Retinal pigment epithelial cell (primary cell): ENCODE measurements at regions not wholly inside any gene's neighbourhood (a gene's known extent, or its start where the extent isn't known, plus 50 kb on each side); places are given as distances from the start of the nearest gene placed in this dataset.
A peak's percentile ranks its signal among the peaks of the same experiment; 100 is the strongest.

Source experiments
- DNase-seq: peaks from one replicate; pipeline ENCODE4 v3.0.0-alpha.2; 2010; ENCODE audit warnings: low read depth
- H3K4me3 ChIP-seq: 2 replicates; pipeline ENCODE4 v1.5.1; 2011; ENCODE audit warnings: mild to moderate bottlenecking, low read length, control low read depth, moderate library complexity
- CTCF ChIP-seq: conservative IDR thresholded peaks from 2 replicates; pipeline ENCODE4 v1.5.1; 2011; ENCODE audit warnings: low read depth, low read length, control low read depth, inconsistent platforms

- no peak overlapping the region for H3K4me3 ChIP-seq
- DNase-seq: no peak
- TF ChIP-seq CTCF: no peak
These were observed 120.0 kb upstream of the ST8SIA2 start for GRCh38 chr15:92273723-92274122.

- DNase-seq: no peak
- H3K4me3 ChIP-seq: no peak overlapping the region
- peak; percentile 47 for TF ChIP-seq CTCF
These were observed 115.9 kb upstream of the ST8SIA2 start for GRCh38 chr15:92277776-92278175.

GRCh38 chr15:92283813-92284212 is 109.9 kb upstream of the ST8SIA2 start:
- TF ChIP-seq CTCF: no peak
- no peak for DNase-seq
- no peak overlapping the region for H3K4me3 ChIP-seq

- no peak overlapping the region for H3K4me3 ChIP-seq
- DNase-seq: no peak
- TF ChIP-seq CTCF: no peak
These were observed 104.9 kb upstream of the ST8SIA2 start for GRCh38 chr15:92288755-92289154.

GRCh38 chr15:92289733-92290132 is 103.9 kb upstream of the ST8SIA2 start:
- TF ChIP-seq CTCF: no peak
- no peak overlapping the region for H3K4me3 ChIP-seq
- DNase-seq: no peak

- H3K4me3 ChIP-seq: no peak overlapping the region
- no peak for DNase-seq
- TF ChIP-seq CTCF: no peak
These were observed 103.2 kb upstream of the ST8SIA2 start for GRCh38 chr15:92290359-92290992.

- TF ChIP-seq CTCF: no peak
- DNase-seq: no peak
- H3K4me3 ChIP-seq: no peak overlapping the region
These were observed 101.8 kb upstream of the ST8SIA2 start for GRCh38 chr15:92291900-92292299.
